Stimulated activated CD8-positive, alpha-beta memory T cell treated with anti-CD3 and anti-CD28 coated beads, Interleukin-2, amount 100 ng/mL, for 48 hours (primary cell): ENCODE measurements at regions not wholly inside any gene's neighbourhood (a gene's known extent, or its start where the extent isn't known, plus 50 kb on each side); places are given as distances from the start of the nearest gene placed in this dataset.
"Not testable (repeated sequence)": the region's sequence is repeated elsewhere in the genome, so short reads cannot be mapped to it uniquely, and the experiment has no call there.

Experiments used
- DNase-seq, 2 donors: peaks; one replicate each; pipeline ENCODE4 v3.0.0-alpha.2; 2020; ENCODE audit warnings: low read depth in 2 of 2

GRCh38 chr4:189658831-189659230 lies 281.8 kb upstream of the FRG1 start:
- DNase-seq: not testable (repeated sequence)

- DNase-seq: no peak
These were observed 281.4 kb upstream of the FRG1 start for GRCh38 chr4:189659287-189659686.

- DNase-seq: no peak
These were observed 279.8 kb upstream of the FRG1 start for GRCh38 chr4:189660722-189661360.

GRCh38 chr4:189664693-189665250 lies 275.9 kb upstream of the FRG1 start:
- no peak for DNase-seq

DNA sequence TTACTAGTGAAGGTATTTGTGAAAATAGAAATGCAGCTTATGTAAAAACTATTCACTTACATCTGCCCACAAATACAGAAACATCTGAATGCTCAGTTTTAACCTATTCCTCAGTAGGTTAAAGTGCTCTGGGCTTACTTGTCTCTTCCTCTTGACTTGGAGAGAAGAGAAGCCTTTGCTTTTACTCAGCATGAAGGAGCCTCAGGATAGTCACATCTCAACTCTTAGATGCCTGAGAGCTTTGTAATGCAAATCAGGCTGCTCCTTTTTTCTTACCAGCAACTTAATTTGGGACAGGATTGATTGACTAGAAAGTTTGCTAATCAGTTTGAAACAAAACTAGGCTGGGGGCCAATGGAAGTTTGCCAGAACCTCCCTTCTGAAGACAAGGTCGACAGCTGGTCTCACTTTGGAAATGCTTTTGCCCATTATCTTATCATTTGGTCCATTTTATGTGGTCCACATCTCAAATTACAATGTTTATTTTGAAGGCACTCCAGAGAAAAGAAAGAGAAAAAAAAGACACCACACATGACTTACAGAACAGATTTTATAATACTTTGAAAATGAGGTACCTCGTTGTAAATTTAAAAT lies 274.9 kb upstream of the FRG1 start:
- not testable (repeated sequence) for DNase-seq

DNA sequence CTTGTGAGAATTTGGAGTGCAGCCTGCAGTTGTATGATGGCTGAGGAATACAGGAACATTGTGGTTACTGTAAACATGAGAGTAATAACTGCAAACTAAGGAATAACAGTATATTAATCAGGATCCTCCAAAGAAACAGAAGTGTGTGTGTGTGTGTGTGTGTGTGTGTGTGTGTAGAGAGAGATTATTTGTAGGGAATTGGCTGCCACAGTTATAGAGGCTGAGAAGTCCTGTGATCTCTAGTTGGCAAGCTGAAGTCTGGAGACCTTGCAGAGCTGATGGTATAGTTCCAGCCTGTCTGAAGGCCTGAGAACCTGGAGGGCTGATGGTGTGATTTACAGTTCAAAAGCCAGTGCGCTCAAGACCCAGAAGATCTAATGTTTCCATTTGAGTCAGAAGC lies 273.3 kb upstream of the FRG1 start:
- DNase-seq: not testable (repeated sequence)

- not testable (repeated sequence) for DNase-seq
These were observed 242.9 kb upstream of the FRG1 start for GRCh38 chr4:189697675-189698245.

DNA sequence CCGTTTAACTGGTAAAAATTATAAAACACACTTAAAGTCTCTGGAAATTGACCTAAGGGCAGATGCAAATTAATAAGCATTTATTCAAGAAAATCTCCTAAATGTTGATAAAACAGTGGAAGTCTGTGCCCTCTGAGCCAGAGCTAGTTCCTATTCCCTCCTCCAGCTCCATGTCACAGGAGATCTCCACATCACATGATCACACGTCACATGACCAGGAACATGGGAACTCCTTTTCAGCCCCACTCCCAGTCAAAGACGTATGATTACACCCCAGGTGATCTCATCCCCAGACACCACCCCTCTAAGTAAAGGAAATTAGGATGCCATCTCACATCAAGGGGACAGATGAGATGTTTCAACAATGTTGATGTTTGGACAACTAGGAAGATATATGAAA lies 237.7 kb upstream of the FRG1 start:
- not testable (repeated sequence) for DNase-seq

DNA sequence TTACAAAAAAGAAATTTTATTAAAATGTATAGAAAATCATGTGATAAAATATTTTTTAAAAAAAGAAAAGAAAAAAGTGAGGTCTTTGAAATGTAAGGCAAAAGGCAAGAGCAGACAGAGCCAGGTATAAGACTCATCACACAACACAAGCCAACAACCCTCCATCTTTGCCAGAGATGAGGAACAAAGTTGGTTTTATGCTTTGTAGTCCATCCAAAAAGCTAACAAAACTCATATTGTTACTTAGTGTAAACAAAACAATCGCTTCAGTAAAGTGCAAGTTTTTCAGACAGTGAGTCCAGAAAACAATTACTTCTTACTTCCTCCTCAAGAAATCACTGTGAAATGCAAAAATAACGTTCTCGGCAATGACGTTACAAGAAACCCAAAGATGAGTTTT lies 233.9 kb upstream of the FRG1 start:
- DNase-seq: not testable (repeated sequence)

GRCh38 chr4:189707227-189707626 lies 233.4 kb upstream of the FRG1 start:
- not testable (repeated sequence) for DNase-seq

GRCh38 chr4:189711956-189712355 lies 228.7 kb upstream of the FRG1 start:
- not testable (repeated sequence) for DNase-seq

GRCh38 chr4:189721016-189721993 lies 219.4 kb upstream of the FRG1 start:
- DNase-seq: not testable (repeated sequence)

GRCh38 chr4:189722324-189723003 lies 218.2 kb upstream of the FRG1 start:
- DNase-seq: not testable (repeated sequence)

DNA sequence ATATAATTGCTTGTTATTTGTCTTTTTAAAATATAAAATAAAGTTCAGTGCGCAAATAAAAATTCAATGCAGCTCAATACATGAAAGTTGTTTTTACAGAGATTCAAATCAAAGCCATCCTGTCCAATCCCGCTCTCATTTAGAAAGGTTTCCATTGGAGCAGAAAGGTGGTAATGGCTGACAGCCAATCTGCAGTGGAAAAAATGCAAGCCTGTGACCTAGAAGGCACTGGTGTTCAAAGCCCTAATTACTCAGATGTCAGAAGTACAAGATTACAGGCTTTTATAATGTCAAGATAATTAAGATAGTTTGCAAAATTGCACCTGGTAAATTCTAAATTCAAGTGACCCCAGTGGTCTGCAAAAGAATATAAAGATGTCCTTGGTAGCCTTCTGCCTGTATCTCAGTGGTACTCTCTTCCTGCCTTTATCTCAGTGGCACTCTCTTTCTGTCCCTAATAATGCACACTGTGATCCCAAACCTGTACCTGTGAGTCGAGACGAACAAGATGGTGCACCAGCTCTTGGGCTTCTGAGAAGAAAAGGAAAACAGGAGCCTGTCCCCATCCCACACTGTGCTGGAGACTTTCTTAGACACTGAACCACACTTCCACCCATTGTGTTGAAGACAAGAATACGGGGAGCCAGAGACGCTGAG lies 212.6 kb upstream of the FRG1 start:
- not testable (repeated sequence) for DNase-seq

- not testable (repeated sequence) for DNase-seq
These were observed 208.7 kb upstream of the FRG1 start for GRCh38 chr4:189731989-189732388.

- DNase-seq: not testable (repeated sequence)
These were observed 207.2 kb upstream of the FRG1 start for GRCh38 chr4:189733507-189733906.

- not testable (repeated sequence) for DNase-seq
These were observed 205.9 kb upstream of the FRG1 start for GRCh38 chr4:189734648-189735267.

DNA sequence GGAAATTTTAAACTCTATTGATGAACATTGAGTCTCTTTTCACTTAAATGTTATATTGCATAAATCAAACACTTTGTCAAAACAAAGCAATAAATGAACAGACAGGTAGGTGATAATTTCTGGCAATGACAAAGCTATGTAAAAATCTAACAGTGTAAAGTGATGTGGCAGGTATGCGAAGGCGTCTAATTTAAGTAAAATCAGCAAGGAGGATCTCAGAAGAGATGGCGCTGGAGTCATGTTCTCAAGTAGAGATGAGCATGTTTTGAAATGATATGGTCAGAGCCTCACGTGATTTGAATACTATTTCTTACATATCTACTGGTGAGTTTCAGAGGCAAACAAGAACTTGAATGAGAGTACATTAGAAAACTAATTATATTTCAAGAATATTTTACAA lies 204.0 kb upstream of the FRG1 start:
- not testable (repeated sequence) for DNase-seq

GRCh38 chr4:189740118-189740517 lies 200.6 kb upstream of the FRG1 start:
- DNase-seq: not testable (repeated sequence)

DNA sequence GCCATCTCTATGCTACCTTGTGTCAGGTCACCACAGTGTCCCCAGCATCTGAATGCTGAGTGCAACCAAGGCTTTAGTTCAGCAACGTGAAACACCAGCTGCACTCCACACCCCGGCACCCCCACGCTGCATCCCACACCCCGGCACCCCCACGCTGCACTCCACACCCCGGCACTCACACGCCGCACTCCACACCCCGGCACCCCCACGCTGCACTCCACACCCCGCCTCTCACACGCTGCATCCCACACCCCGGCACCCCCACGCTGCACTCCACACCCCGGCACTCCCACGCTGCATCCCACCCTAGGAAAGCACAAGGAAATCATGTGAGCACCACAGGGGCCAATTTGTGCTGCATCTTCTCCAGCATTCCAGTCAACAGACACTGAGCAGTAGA lies 199.8 kb upstream of the FRG1 start:
- no peak for DNase-seq
